Naive B cell (primary cell): ENCODE measurements at regions not wholly inside any gene's neighbourhood (a gene's known extent, or its start where the extent isn't known, plus 50 kb on each side); places are given as distances from the start of the nearest gene placed in this dataset.
A peak's percentile ranks its signal among the peaks of the same experiment; 100 is the strongest.

Experiments
- ATAC-seq, 2 donors: fragments of 150-1000 bp; cut with Tn5 transposase; 2 replicates each; pipeline ENCODE4 v1.10.0; 2021; ENCODE audit warnings: low read depth in 2 of 2, mild to moderate bottlenecking in 2 of 2, moderate library complexity in 2 of 2
- DNase-seq: peaks from one replicate; pipeline ENCODE4 v3.0.0; 2022
- H3K27ac Mint-ChIP-seq, 6 donors: one replicate each; pipeline ENCODE4 v1.8.0; 2020 to 2022; ENCODE audit warnings: mild to moderate bottlenecking in 6 of 6, mixed read lengths in 6 of 6, moderate library complexity in 5 of 6, inconsistent platforms in 2 of 6
- H3K27me3 Mint-ChIP-seq, 3 donors: one replicate each; pipeline ENCODE4 v1.8.0; 2021 to 2022; ENCODE audit warnings: mixed read lengths in 3 of 3, mild to moderate bottlenecking in 1 of 3
- H3K36me3 Mint-ChIP-seq, 2 donors: one replicate each; pipeline ENCODE4 v1.8.0; 2020 to 2022; ENCODE audit warnings: mixed read lengths in 2 of 2, inconsistent platforms in 1 of 2, mild to moderate bottlenecking in 1 of 2
- H3K4me1 Mint-ChIP-seq, 3 donors: one replicate each; pipeline ENCODE4 v1.8.0; 2020 to 2022; ENCODE audit warnings: mixed read lengths in 3 of 3, inconsistent platforms in 1 of 3, mild to moderate bottlenecking in 1 of 3, moderate library complexity in 1 of 3
- H3K4me3 Mint-ChIP-seq, 8 donors: one replicate each; pipeline ENCODE4 v1.8.0; 2020 to 2022; ENCODE audit warnings: mild to moderate bottlenecking in 8 of 8, mixed read lengths in 8 of 8, moderate library complexity in 8 of 8, inconsistent platforms in 2 of 8
- H3K9me3 Mint-ChIP-seq, 7 donors: one replicate each; pipeline ENCODE4 v1.8.0; 2020 to 2022; ENCODE audit warnings: mixed read lengths in 7 of 7, mild to moderate bottlenecking in 5 of 7, inconsistent platforms in 2 of 7, moderate library complexity in 1 of 7

DNA sequence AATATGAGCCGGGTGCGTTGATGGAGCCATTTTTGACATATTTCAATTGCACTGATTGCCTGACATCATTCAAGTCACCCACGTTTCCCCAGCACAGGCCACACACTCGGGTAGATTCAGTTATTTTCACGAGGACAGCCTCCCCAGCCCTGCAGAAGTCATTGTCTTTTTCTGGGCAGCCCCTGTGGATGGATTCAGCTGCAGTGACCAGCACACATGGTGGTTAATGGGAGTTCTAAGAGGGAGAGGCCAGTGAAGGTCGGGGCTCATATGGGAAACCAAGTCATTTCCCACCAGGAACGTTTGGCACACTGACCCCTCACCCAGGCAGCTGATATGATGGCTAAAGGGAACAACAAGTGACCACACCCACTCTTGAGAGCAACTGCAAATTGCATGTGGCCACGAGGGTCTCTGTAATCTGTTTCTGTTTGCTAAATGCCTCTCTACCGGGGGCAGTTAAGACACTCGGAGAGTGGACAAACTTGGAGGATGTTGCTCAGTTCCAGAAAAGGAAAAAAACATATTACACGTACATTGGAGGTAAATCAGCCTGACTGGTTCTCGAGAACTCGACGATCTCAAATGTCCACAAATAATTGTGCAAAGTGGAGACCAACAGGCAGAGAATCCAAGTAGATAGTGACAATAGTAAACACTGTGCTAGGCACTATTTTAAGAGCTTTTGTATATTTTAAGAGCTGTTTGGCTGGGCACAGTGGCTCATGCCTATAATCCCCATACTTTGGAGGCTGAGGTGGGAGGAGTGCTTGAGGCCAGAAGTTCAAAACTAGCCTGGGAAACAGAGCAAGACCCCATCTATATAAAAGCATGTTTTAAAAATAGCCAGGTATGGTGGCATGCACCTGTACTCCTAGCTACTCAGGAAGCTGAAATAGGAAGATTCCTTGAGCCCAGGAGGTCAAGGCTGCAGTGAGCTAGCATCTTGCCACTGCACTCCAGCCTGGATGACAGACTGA lies 167.2 kb upstream of the IRF2BP2 start:
- Mint-ChIP-seq H3K27me3 (no peaks in the 10 kb centered on the region), H3K4me1 (peaks cover 8 to 16% (median 10%) of the 10 kb centered on the region in 3 donors), H3K9me3 (peaks cover 0 to 4% (median 0%) of the 10 kb centered on the region in 7 donors), H3K4me3 (no peak overlapping the region), H3K36me3 (peaks cover 0 to 7% of the 10 kb centered on the region in 2 donors), H3K27ac (no peak overlapping the region)
- DNase-seq, result no peak
- no peak for ATAC-seq

DNA sequence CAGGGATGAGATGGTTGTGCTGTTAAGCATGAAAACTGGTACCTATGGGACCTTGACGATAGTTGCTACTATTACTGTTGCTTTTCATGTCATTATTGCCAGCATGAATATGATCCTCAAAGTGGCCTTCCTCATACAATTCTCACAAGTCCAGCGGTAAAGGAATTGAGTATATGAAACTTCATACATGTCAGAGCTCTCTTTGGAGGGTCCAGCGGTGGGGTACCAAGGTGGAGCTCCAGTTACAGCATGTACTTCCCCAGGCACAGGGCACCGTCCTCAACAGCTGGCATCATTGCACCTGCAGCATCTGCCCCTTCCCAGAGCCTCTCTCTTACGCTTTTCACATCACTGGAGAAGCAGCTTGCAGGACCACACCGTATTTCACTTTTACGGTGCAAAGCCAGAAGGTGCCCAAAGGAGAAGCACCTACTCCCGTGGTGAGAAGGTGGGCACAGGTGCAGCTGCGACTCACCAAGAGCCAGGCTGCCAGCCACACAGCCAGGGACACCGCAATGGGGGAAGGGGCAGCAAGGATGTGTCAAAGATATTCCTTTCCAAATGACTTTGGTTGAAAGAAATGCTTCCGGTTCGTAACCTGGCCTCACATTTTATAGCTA lies 166.4 kb upstream of the IRF2BP2 start:
- Mint-ChIP-seq H3K4me1 (peaks cover 15 to 24% (median 18%) of the 10 kb centered on the region in 3 donors), H3K9me3 (peaks cover 0 to 4% (median 0%) of the 10 kb centered on the region in 7 donors), H3K27ac (no peak overlapping the region), H3K36me3 (peaks cover 0 to 7% of the 10 kb centered on the region in 2 donors), H3K4me3 (no peak overlapping the region), H3K27me3 (no peaks in the 10 kb centered on the region)
- DNase-seq (no peak), ATAC-seq (no peak)

DNA sequence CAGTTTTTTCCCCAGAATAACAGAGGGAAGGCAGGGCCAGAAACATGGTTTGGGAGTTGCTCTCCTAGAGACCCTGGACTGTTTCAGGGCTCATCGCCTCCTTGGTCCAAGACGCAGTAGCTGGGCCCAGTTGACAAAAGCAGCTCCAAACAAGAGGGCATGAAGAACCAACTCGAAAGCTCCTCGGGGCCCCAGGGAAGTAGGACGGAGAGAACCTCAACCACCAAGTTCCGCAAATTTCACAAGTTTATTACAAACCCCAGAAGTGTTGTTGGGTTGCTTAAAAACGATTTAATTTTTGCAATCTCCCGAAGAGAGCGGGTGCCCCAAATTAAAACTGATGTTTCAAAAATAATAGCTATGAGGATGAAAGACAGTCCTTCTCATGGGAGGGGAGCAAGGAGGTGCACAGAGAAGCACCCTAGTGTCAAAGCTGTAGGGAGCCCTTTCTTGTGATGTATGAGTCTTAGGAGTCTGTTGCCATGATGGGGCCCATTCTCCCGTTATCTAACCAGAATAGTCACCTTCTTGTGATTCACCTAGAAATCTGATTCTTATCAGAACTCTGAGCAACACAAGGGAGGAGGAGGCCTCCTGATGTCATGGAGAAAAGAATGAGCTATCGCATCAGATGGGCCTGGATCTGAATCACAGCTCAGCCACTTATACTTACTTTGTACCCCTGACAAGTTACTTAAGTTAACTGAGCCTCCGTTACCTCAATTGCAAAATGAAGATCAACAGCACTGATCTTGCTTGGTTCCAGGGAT lies 165.7 kb upstream of the IRF2BP2 start:
- H3K27ac Mint-ChIP-seq, result peak overlapping the region in 2 of 6 donors; percentile 14 to 29
- H3K4me3 Mint-ChIP-seq, result peak overlapping the region in 1 of 8 donors; percentile 41
- no peak for ATAC-seq
- peaks cover 17 to 29% (median 25%) of the 10 kb centered on the region in 3 donors for H3K4me1 Mint-ChIP-seq
- peaks cover 0 to 7% of the 10 kb centered on the region in 2 donors for H3K36me3 Mint-ChIP-seq
- DNase-seq, result no peak
- no peaks in the 10 kb centered on the region for H3K27me3 Mint-ChIP-seq
- H3K9me3 Mint-ChIP-seq, result peaks cover 0 to 4% (median 0%) of the 10 kb centered on the region in 7 donors

DNA sequence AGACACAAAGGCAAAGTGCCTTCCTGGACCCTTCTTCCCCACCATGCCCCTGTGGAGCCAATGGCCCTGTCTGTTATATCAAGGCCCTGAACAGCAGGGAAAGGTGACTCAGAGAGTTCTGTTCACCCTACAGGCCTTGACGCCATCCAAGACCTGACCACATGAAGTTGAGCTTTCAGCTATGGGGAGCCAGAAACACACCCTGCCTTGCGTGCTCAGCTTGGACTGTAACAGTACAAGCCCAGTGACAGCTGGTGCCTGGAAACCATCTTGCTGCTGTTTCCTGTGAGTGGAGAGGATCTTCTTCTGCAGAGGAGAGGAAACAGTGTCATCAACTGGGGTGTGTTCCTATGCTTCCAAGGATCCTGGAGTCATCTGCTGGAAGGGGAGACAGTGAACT lies 165.0 kb upstream of the IRF2BP2 start:
- Mint-ChIP-seq H3K9me3 (peaks cover 0 to 4% (median 0%) of the 10 kb centered on the region in 7 donors), H3K36me3 (peaks cover 0 to 7% of the 10 kb centered on the region in 2 donors), H3K27me3 (no peaks in the 10 kb centered on the region), H3K27ac (no peak overlapping the region), H3K4me1 (peaks cover 17 to 31% (median 29%) of the 10 kb centered on the region in 3 donors), H3K4me3 (no peak overlapping the region)
- DNase-seq, result no peak
- no peak for ATAC-seq

DNA sequence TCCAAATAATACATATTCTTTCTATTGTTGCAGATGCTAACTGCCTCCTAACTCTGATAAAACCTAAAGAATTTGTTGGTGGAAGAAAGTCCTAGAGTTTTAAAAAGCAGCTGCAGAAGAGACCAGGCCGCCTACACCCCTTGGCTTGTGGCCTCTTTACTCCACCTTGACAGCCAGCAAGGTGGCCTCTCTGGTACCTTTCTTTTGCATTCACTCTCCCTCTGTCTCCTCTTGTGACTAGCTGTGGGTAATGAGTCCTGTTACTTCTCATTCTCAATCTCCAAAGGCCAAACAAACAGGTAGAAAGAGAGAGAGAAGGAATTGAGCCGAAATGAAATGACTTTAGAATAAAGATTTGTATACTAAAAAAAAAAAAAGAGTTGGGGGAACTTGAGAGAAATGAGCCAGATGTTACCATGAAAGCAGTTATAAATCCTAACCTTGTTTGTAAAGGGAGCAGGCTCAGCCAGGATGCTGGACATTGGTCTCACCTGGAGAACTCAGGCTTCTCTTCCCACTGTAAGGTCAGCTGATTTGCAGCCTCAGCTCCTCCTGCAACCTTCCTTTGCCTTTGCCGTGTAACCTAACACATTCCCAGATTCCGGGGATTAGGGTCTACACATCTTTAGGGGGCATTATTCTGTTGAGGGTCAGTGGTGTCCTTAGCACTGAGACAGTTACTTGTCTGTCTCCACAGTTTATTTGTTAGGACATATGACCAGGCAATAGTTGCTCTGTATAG lies 164.1 kb upstream of the IRF2BP2 start:
- Mint-ChIP-seq H3K4me3 (peak overlapping the region in 1 of 8 donors; percentile 15), H3K27ac (peak overlapping the region in 1 of 6 donors; percentile 19)
- ATAC-seq, result no peak

DNA sequence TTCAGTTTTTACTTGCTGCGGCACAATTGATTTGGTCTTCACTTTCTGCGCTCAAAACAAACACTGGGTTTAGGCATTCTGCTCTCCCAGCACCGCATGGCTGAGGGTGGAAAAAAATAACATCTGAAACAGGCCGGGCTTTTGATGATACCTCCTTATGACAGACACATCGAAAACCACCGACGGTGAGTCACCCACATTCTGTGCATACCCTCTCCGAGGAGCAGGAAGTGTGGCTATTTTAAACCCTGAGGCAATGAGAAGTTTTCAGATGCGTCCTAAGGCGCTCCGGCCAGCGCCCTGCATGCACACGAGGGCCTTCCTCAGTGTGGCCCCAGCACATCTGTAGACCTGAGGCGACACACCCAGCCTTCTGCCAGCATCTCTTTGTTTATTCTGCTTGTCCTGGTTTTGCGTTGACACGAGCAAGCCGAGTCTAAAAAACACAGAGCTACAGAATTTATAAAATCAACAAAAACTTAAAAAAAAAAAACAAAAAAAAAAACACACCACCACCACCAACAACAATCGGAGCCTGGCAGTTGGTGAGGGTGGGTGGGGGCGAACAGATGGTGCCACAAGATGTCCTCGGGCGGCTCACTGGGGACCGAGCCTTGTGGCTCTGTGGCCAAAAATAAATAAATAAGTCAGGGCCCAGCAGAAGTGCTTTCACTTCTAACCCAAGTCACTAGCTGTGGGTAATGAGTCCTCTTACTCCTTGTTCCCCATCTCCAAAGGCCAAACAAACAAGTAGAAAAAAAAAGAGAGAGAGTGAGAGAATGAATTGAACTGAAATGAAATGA lies 162.6 kb upstream of the IRF2BP2 start:
- DNase-seq, result peak; percentile 62
- ATAC-seq, result peak; percentile 84 to 87
- Mint-ChIP-seq H3K4me1 (peaks cover 34 to 55% (median 51%) of the 10 kb centered on the region in 3 donors), H3K9me3 (peaks cover 0 to 4% (median 0%) of the 10 kb centered on the region in 7 donors), H3K36me3 (peaks cover 0 to 7% of the 10 kb centered on the region in 2 donors), H3K27ac (peak overlapping the region; percentile 58 to 99 (median 95)), H3K4me3 (peak overlapping the region; percentile 63 to 94 (median 87)), H3K27me3 (no peaks in the 10 kb centered on the region)

More for the DNA sequence above, 164.1 kb upstream of the IRF2BP2 start:
- H3K9me3 Mint-ChIP-seq, result peaks cover 0 to 4% (median 0%) of the 10 kb centered on the region in 7 donors
- peaks cover 23 to 39% (median 37%) of the 10 kb centered on the region in 3 donors for H3K4me1 Mint-ChIP-seq
- no peaks in the 10 kb centered on the region for H3K27me3 Mint-ChIP-seq
- no peak for DNase-seq
- peaks cover 0 to 7% of the 10 kb centered on the region in 2 donors for H3K36me3 Mint-ChIP-seq

DNA sequence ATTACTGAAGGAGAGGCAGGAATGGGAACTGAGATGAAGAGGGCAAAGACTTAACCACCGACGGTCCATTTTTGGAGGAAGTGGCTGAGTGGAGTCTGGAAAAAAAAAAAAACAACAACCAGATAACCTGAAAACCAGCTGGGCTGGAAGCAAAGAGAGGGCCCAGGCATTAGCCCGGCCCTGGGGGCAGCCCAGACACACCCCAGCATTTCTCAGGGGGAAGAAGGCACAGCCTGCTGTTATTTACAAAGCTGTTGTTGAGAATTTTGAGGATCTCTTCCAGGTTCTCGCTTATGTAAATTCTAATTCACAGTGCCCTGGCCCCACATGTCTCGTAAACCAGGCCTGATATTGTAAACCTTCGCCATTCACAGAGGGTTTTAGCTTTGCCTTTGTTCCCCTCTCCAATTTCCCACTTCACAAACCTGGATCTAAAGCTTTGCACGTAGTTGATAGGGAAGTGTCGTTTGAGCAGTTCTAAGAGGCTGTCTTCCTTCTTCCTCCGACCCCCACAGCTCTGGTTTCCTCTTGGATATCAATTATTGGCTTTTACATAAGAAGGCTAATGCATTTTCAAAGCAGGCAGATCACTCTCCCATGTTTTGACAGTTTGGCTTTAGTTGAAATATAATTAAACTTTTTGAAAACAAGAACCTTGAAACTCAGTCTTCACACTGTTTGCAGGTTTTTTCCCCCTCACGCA lies 161.8 kb upstream of the IRF2BP2 start:
- no peak for DNase-seq
- peak overlapping the region; percentile 58 to 99 (median 95) for H3K27ac Mint-ChIP-seq
- H3K9me3 Mint-ChIP-seq, result peaks cover 0 to 4% (median 0%) of the 10 kb centered on the region in 7 donors
- no peak for ATAC-seq
- peaks cover 34 to 57% (median 53%) of the 10 kb centered on the region in 3 donors for H3K4me1 Mint-ChIP-seq
- H3K4me3 Mint-ChIP-seq, result peak overlapping the region; percentile 63 to 94 (median 87)
- peaks cover 0 to 7% of the 10 kb centered on the region in 2 donors for H3K36me3 Mint-ChIP-seq
- no peaks in the 10 kb centered on the region for H3K27me3 Mint-ChIP-seq

DNA sequence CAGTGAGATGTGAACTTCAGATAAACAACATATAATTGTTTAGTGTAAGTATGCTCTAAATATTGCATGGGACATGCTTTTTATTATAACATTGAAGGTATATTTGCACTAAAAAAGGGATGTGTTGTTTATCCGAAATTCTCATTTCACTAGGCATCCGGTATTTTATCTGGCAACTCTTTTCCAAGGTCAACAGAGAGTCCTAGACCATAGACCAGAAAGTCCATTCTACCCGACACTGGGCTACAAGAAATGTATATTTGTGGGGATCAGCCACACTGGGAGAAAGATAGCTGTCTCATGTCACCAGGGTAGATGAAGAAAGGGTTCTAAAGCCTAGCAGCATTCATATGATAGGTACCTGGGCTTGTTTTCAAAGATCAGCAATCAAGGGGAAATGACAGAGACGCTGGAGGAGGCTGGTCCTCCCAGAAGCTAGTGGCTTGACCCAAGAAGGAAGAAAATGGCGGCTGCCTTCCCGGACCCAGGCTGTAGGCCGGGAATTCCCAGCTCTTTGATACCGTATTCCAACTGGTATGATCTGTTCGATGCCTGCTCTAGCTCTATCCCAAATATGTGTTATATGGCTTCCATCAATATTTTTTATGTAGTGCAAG lies 161.1 kb upstream of the IRF2BP2 start:
- Mint-ChIP-seq H3K27me3 (no peaks in the 10 kb centered on the region), H3K4me3 (peak overlapping the region in 6 of 8 donors; percentile 15 to 94 (median 52)), H3K9me3 (peaks cover 0 to 4% (median 0%) of the 10 kb centered on the region in 7 donors), H3K27ac (peak overlapping the region in 4 of 6 donors; percentile 18 to 99 (median 94)), H3K36me3 (peaks cover 0 to 7% of the 10 kb centered on the region in 2 donors), H3K4me1 (peaks cover 34 to 57% (median 53%) of the 10 kb centered on the region in 3 donors)
- no peak for DNase-seq
- no peak for ATAC-seq

DNA sequence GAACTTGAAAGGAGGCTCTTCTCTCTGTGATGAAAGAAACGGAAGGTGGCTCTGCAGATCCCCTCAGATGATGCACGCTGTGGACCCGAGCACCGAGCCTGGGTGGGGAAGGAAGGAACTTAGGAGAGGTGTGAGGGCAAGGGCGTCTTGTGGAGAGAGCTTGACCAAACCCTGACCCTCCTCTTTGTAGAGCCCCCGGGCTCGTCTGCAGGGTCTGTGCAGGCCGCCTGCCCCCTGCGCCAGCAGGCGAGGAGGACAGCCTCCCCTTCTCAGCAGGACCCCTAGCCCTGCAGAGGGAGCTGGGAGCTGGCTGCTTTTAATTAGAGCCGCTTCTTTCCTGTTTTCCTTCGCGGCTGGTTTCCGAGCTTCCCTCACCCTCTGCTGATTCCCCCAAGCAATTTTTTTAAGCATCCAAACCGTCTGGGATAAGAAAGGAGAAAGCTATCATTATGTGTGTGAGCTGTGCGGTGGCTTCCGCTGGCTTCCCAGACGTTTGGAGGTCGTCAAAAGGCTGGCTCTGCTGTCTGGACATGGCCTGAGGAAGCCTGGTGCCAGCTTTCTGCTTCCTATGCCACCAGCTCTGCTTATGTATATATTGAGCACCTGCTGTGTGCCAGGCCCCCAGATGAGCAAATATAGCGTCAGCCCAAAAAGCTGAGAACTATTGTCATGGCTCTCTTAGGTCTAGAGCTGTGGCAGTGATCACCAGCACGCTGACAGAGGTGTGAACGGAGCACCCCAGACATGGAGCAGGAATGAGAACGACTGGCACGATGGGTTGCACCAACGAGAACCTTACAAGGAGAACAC lies 160.2 kb upstream of the IRF2BP2 start:
- Mint-ChIP-seq H3K4me3 (peak overlapping the region in 2 of 8 donors; percentile 9 to 54), H3K27me3 (no peaks in the 10 kb centered on the region), H3K9me3 (no peaks in the 10 kb centered on the region), H3K27ac (peak overlapping the region in 4 of 6 donors; percentile 29 to 93 (median 66)), H3K4me1 (peaks cover 34 to 57% (median 47%) of the 10 kb centered on the region in 3 donors), H3K36me3 (peaks cover 0 to 7% of the 10 kb centered on the region in 2 donors)
- ATAC-seq (no peak), DNase-seq (no peak)

DNA sequence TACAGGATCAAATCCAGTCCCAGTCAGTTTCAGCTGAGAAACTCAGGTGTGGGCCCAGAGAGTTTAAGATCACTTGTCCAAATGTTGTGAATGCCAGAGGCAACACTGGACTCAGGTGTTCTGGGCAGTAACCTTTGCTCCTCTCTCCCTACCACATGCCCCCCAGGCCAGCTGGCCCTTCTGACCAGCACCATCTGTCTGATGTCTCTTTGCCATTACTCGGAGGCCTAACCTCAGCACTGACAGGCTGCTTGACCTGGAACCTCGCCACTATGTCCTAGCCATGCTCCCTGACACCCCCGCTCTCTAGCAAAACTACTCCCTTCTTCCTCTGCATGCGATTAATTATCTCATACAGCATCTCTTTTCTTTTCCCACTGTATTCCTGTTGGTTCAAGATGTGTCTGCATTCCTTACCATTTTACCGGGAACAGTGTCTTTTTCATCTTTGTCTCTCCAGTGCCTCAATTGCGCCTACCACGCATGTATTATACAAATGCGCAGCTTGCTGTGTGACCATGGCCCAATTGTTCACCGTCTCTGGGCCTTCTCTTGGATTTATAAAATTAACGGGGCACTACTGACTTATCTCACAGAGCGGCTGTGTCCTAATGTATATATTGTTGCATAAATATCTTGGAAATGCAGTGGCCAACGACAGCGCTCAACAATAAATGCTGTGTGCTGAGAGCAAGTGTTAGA lies 159.5 kb upstream of the IRF2BP2 start:
- Mint-ChIP-seq H3K36me3 (peaks cover 0 to 7% of the 10 kb centered on the region in 2 donors), H3K27ac (peak overlapping the region in 3 of 6 donors; percentile 3 to 79 (median 15)), H3K9me3 (no peaks in the 10 kb centered on the region), H3K27me3 (no peaks in the 10 kb centered on the region), H3K4me3 (peak overlapping the region in 2 of 8 donors; percentile 2 to 54), H3K4me1 (peaks cover 34 to 57% (median 46%) of the 10 kb centered on the region in 3 donors)
- ATAC-seq (no peak), DNase-seq (no peak)
